Activated gamma-delta T cell (primary cell): ENCODE measurements at regions not wholly inside any gene's neighbourhood (a gene's known extent, or its start where the extent isn't known, plus 50 kb on each side); places are given as distances from the start of the nearest gene placed in this dataset.

Experiments used
- DNase-seq: peaks from one replicate; lab custom pipeline; 2025; lab: John Stamatoyannopoulos, UW

DNA sequence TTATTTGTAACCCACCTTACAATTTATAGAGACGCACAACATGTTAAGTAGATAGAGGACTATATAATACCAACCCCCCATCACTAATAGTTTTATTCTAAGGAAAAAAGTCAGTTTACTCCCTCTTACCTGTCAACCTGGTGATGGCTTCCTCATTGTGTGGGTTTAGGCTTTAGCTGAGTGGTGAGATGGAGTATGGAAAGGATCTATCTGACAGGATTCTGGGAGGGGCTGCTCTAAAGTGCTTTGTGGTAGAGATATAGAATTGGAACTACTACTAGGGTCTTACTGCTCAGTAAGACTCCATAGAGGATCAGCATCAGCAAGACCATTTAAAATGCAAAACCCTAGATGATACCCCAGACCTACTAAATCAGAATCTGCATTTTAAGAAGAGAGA, 82.1 kb upstream of the IFNE start:
- DNase-seq, result no peak

DNA sequence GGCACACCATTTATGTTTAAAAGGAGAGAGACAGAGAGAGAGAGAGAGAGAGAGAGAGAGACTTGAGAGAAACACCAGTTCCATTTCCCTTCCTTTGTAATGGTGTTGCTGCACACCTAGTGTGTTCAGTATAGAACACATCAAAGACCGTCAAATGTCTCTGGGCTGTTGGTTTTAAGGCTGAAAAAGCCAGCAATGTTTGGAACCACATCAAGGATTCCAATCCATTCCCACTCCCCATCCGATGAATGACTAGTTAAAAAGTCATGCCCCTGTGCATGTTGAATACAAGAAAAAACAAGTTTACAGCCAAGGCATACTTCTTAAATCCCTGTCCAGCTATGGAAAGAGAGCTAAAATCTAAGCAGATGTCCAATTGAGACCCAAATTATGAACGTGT, 83.0 kb upstream of the IFNE start:
- DNase-seq, result no peak

DNA sequence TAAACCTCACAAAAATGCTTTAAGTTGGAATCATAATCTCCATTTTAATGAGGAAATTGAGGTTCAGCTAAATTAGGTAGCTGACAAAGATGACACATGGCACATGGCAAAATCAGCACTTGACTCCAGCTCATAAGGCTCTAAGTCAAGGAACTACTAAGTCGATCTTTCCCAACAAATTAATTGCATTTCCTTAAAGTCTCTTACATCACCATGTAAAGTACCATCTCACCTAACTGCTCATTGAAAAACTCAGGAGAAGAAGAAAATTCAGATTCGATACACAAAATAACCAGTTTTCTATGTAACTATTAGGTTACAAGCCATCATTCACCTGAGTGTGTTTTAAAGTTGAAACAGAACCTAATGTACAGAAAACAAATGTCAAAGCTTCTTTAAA, 85.8 kb upstream of the IFNE start:
- DNase-seq, result no peak

DNA sequence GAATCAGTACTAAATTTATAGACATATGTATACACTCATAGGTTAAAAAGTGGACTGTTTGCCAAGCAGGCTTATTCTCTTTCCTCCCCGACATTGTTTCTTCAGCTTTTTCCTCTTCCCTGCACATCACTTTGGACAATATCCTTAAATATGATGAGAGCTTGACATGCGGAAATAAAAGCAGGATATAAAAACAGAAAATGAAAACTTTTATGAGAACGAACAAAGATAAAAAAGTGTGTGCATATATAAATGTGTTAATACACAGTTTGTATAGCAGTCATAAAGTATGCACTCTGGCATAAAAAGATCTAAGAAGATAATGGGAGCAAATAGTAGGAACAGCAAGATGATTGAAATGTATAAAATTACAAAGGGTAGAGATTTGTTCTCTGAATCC, 86.4 kb upstream of the IFNE start:
- no peak for DNase-seq

DNA sequence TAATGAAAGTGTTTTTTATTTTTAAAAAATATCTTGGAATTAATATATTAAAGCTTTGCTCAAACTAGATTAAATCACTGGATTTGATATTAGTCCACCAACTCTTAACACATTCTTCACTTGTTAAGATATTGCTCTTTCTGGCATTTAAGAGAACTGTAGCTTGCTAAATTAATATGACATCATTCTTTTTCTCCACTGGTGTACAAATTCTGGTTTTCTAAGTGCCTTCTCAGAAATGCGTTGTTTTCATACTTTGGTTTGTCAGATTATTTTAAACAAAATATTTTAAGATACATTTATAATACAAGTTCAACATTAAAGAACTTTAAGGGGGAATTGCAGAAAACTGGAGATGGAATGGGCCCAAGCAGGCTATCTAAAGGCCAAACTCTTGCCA, 87.6 kb upstream of the IFNE start:
- no peak for DNase-seq

DNA sequence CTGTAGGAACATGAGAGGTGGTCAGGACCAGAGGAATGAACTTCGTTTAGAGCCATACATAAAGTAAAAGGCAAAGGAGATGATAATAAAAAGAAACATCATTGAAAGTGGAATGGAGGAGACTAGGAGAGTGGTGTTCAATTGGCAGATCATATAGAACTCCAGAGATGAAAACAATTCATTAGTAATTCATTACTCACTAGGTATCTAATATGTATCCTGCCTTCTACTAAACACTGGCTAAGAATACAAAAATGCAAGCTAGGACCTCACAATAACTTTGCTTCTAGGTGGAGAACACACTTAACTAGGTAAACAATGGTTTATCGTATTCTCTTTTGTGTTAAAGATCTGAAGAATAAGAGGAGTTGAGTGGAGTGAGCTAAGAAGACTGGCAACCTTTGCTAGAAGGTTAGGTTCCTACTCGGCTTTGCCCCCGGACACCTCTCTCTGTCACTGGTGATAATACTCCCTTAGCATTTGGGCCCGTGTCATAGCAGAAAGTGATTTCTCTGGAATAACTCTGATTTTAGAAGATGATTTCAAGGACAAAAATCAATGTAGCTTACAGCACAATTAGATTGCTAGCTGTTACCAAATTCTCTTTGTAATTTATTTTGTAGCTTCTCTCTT, 88.6 kb upstream of the IFNE start:
- no peak for DNase-seq

DNA sequence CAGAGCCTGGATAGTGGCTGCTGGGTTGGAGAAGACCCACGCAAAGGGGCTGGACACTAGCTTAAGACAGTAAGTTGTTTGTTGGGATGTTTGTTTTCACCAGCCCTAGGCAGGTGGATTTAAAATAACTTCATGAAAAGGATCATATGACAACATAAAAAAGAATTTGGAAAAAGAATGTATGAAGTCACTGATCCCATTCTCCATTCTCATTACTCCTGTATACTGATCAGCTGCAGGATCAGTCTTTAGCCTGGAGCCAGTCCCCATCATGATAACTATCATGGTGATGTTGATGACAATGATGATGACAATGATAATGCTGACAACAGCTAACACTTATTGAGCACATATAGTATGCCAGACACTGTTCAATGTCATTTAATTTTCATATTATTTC, 92.1 kb upstream of the IFNE start:
- no peak for DNase-seq

DNA sequence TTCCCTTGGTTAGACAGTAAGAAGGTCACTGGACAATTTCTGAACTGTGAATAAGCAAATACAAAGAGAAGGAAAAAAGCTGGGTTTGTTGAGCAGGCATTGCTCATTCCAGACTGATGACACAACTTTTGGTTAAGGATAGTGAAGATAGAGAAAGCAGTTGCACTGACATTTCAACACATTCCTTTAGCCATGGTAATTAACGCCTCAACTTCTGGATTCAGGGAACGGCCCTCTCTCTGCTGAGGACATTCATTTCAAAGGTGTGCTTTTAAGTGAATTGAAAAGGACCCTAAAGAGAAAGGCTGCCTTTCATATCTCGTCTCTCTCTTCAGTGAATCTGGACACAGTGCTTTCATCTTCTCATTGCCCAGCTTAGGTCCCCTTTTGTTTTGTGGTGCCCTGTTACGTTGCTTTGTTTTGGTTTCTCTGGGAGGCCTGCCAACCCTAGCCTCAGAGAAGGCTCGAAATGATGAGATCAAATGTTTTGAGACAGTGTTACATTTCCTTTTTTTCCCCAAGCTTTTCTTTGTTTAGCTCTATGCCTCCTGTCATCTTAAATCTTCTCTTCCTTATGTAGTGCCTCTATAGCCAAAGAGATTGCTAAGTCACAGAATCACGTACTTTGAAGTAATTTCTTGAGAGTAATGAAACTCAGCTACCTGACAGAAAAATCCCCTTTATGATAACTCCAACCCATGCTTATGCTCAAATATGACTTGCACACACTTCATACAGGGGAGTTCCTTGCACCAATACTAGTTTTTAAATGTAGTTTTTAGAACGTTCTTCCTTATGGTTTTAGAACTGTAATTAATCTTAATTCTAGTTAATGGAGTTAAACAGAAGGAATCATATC, 94.4 kb upstream of the IFNE start:
- DNase-seq, result no peak

DNA sequence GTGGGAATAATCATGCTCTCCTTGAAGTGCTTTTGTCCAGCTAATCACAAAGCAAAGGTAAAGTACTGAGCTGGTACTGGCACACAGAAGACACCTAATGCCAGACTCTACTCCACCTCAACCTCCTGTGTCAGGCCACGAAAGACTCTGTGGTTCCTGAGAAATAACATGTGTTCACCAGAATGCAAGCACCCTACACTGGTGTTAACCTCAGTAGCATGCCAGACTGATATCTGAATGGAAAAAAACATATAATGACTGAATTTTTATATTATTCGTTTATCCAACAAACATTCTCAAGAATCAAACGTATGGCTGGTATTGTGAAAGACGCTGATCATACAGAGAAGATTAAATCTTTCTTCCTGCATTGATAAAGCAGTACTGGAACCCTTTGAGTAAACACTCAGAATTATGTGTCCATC, 97.1 kb upstream of the IFNE start:
- DNase-seq, result no peak

DNA sequence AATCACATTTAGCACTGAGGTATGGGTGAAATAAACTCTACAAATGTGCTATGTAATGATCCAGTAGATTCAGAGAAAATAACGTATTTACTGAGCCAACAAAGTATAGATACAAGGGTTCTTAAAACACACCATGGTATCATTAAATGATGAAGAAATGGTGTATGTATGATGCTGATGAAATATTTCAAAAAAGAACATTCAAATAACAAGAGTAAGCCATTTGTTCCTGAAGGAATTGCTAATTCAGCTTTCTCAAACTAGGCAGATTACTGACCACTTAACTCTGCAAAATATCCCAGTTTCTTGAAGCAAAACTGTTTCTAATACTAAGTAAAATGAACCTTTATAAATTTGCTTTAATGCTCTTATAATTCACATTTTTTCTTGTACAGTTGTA, 97.6 kb upstream of the IFNE start:
- no peak for DNase-seq

DNA sequence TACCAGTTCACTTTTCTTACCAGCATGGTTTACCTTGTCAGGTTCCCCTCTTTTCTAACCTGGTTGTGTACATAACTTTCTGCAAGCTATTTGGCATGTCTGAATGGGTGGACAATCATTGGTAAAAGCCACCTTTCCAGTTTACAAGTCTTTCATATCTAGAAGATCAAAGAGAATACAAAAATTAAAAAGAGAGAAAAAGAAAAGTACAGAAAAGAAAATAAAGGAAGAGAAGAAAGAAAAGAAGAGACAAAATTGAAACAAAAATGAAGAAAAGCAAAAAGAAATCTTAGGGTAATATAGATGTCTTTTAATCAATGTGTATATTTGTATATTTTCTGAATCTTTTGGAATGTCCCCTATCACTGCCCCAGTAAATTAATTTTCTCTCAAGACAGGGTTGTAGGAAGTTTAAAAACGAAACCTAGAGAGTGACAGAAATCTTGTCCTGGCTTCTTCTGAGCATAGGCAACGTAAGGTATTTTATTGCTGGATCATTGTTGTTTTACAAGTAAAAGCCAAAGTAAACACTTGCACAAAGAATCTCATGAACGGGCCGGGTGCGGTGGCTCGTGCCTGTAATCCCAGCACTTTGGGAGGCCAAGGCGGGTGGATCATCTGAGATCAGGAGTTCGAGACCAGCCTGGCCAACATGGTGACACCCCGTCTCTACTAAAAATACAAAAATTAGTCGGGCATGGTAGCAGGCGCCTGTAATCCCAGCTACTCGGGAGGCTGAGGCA, 98.7 kb upstream of the IFNE start:
- no peak for DNase-seq

DNA sequence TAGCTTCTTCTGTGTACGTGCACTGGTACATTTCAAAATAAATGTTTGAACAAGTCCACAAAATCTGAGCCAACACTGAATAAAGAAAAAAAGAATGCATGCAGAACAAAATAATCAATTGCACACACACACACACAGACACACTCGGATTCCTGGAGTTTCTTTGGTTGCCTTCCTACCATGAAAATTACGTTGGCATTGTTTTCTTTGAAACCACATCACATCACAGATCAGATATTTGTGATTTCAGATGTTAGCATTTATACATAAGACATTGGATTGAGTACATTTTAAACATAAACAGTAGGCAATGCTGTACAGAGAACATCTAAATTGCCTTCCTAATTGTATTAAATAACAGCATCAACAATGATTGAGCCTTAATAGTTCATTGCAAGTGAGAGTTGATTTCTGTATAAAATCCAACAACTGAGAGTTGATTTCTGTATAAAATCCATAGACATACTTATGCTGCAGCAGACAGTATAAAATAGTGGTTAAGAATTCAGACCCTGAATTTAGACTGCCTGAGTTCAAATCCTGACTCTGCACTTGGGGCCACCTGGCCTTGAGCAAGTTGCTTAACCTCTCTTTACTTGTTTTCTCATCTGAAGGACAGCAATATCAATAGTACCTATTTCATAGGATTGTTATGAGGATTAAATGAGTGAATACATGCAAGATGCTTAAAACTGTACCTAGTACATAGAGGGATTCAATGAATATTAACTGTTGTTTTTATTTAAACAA, 101.7 kb upstream of the IFNE start:
- no peak for DNase-seq

DNA sequence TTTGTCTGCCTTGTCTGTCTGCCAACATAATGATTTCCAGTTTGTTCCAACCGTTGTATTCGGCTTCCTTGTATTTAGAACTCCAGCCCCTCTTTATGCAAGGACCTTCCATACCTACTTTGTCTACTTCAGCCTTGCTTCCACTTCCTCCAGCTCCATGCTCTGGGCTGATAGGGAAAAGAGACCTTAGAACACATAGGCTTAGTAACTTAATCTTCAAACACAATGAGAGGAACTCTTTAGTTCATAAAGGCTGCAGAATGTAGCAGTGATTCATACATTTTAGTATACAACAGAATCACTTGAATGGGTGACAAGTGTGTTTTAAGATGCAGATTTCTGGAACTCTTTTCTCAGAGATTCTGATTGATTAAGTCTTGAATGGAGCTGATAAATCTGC, 102.8 kb upstream of the IFNE start:
- no peak for DNase-seq

DNA sequence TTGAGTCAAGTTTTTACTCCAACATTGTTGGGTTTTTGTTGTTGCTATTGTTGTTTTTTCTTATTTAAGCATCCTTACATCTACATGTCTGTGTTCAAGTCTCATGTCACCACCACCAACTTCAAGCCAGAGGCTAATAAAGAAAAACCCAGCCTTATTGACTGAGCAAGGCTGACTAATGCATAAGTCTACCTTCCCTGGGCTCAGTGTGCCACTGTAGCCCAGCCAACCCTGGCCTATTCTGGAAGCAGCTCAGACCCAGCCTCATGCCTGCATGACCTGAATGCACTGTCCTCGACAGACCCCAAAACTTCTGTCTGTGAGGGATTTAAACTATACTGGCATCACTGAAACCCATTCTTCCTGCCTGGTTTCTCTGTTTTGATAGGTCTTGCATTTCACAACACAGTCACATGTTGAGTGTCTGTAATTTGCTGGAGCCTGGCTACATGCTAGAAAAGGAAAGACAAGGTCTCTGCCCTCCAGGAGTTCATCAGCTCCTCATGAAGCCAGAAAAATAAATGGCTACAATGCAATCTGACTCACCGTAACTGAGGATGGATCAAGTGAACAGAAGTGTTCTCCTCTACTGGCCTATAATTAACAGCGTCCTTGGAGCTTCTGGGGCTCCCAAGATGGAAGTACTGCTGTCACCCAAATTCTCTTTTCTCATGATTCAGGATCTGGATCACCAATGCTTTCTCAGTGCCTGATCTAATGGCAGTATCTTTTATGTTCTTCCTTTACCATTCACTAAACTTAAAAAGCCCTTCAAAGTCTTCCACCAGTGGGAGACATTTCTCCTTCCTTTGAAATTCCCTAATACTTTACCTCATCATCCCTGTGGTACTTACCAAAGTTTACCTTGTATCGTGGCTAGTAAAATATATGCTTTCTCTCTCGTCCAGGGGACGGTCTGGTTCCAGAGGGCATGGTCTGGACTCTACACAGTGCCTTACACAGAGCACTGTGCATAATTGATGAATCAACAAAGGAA, 103.9 kb upstream of the IFNE start:
- no peak for DNase-seq

DNA sequence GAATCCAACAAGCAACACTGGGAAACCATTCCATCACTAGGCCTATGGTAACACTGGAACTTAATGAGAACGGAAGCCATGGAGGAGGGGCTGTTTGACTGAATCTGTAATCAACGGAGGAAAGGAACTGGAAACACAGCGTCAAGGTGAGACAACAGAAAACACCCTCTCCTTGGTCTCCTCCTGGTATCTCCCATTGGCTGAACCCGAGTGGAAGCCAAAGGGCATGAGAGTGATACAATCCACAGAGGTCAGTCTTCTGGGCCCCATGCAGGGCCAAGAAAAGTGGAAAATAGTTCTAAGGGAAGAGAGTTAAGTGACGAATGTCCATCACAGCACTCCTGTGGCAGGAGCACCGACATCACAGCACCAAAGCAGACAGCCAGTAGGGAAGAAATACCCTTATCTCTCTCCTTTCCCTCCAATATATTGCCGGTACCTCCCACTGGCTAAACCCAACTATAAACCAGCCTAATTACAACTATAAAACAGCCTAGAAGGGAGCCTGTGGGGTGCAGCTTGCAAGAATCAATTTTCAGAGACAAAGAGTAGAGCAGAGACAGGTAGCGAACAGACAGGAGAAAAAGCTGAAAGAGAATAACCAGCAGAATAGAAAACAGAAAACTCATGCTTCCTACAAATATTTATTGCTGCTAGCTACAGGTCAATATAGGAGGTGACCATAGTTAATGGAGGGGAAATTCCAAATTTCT, 107.4 kb upstream of the IFNE start:
- DNase-seq, result no peak

DNA sequence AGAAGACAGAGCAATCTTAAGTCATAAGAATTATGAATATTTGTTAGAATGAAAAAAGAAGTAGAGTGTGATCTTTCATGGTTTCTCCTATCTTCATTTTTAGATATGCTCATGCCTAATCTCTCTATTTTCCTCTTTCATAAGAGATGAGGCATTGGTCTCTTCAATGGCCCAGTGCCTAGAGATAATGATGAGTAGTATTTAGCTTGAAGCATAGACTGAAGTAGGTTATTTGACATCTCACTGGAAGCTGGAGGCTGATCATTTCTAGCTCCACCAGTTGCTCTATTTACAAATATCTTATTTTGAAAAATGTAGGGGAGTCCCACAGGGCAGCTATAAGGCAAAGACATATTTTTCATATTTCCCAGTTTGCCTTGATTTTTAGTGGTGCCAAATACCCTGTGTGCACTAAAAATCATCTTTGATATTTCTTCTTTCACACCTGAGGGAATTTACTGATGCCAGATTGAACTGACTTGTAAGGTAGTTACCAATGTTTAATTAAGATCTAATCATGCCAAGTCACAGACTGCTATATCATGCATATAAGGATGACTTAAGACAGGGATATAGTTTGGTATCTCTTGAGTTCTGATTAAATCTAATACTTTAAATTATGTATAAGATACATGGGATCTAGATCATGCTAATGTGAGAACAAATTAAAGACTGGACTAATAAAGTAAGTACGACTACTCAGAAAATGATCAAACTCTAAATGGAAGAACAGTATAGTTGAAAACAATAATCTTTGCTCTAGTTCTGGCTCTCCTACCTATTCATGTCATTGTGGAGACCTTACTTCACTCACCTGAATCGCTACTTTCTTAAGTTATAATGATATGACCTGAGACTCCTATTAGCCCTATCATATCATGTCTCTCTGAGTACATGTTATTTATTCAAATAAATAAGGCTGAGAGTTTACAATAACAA, 108.2 kb upstream of the IFNE start:
- DNase-seq, result no peak

DNA sequence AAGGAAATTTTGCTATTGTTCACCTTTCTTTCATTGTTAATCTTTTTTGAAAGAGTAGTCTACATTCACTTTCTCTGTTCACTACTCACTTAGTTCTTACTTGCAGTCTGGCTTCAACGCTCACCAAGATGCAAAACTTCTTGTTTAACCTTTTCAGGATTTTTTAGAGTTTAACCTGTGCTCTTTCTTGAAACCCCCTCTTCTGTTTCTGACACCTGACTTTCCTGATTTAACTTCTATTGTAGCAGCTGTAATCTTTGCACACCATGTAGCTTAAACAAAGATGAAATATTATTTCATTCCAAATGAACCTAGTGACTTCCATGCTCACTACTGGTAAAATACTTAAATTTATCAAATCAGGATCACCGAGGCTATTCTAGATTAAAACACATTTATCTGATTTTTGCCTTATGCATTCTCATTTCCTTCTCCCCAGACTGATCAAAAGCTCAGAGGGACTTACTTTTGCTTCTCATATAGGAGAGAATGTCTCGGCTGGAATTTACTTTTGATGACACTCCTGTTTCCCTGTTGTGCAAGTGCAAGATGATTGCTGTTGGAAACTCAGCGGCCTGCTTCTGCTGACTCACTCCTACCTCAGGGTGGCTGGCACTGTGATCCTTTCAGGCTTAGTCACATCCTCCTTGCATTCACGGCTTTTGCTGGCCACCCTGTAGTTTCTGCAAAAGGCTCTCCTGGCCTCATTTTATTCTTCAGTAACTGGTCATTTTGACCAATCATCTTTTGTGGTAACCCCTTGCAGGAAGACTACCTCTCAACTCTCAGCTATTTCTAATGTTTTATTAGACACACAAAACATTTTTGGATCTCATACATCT, 109.3 kb upstream of the IFNE start:
- no peak for DNase-seq

DNA sequence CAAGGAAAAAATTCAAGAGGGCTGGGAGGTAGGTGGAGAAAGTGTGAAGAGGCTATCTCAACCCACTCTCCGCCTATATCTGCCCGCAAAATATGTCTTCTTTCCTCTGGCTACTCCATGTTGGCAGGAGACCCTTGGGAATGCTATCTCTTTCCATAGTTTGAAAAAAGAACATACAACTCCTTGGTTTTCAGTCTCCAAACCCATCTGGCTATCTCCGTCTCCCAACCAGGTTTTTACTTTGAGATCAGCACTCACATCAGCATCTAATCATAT, 109.9 kb upstream of the IFNE start:
- no peak for DNase-seq

DNA sequence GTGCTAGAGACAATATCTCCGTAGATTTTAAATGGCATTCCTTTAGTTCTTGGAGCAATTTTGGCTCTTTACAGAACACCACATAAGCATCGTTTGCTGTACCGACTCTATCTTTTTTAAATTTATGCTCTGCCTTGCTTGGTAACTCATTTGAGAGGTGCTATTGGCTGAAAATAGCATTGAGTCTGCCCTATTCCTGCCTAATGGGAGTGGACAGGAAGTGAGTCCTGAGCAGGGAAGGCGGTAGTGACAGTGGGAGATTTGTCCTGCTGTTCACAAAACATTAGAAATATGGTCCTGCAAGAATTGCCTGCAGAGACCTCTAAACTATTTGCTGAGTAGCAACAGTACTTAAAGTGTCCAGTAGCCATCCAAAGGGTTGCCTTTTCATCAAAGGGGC, 115.2 kb upstream of the IFNE start:
- no peak for DNase-seq
